Body of pancreas (tissue), 4 donors: ENCODE measurements at regions not wholly inside any gene's neighbourhood (a gene's known extent, or its start where the extent isn't known, plus 50 kb on each side); places are given as distances from the start of the nearest gene placed in this dataset.
"Not testable (repeated sequence)": the region's sequence is repeated elsewhere in the genome, so short reads cannot be mapped to it uniquely, and the experiment has no call there.

Experiments used
- CTCF ChIP-seq, 7 experiments: fragments of 450-650 bp in 4 of 7; fragments of 200-600 bp in 3 of 7; sonication (generic) in 3 of 7; IDR thresholded peaks; one replicate each; pipeline ENCODE4 v1.5.1; 2016 to 2019; ENCODE audit warnings: antibody characterized with exemption in 7 of 7
- POLR2A ChIP-seq, 3 donors: fragments of 450-650 bp; IDR thresholded peaks; one replicate each; pipeline ENCODE4 v1.6.1; 2016; ENCODE audit warnings: antibody characterized with exemption in 3 of 3, mild to moderate bottlenecking in 2 of 3

DNA sequence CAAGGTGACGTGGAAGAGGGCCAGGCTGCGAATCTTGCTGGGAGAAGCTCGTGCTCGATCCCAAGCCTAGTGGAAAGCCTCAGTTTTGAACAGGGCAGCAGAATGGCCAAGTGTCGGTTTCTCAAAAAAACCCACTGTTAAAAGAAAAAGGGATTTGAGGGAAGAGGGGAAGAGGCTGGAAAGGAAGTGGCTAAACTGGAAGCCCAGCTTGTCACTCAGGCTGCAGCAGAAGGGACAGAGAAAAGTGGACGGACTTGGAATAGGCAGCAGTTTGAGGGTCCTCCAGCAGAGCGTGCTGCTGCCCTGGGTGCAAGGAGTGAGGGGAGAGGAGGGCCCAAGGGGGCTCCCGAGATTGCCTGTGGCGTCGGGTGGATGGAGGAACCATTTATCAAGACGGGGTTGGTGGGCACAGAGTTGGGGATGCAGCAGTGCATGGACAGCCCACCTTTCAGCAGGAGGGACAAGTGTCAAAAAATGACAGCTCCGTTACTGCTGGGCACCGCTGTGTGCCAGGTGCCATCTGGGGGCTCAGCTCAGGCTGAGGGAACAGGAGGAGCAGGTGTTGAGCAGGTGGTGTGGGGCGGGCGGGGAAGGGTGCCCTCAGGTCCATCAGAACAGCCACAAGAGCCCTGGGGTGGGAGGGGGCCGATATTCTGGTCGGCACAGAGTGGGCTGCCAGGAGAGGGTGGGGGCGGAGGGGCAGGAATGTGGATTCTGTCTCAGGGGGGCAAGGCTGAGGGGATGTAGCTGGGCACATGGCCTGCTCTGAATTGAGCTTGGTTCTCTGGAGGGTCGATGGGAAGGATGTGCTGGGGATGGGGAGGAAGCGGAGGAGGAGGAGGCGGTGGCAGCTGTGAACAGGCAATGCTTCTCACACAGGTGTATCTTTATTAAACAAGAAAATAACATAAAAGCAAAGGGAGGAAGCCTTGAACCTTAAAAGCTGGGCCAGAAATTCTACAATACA lies 73.1 kb upstream of the METTL9 start:
- not testable (repeated sequence) for TF ChIP-seq POLR2A, CTCF (IDR thresholded peaks at IDR 0.05)
